Natural killer cell treated with Interleukin-12 subunit alpha and Interleukin-12 subunit beta and Interleukin-15 and Interleukin-18, amount 100 ng/mL, for 72 hours (primary cell): ENCODE measurements at regions not wholly inside any gene's neighbourhood (a gene's known extent, or its start where the extent isn't known, plus 50 kb on each side); places are given as distances from the start of the nearest gene placed in this dataset.

Source experiments
- ATAC-seq, 2 donors: fragments of 150-1000 bp; cut with Tn5 transposase in 1 of 2; sonication (Bioruptor Pico), chemical (Tn5 transposase) in 1 of 2; 2 replicates each; pipeline ENCODE4 v1.10.0; 2021
- DNase-seq: peaks from one replicate; pipeline ENCODE4 v3.0.0; 2022; ENCODE audit warnings: low spot score
- H3K27ac Mint-ChIP-seq, 2 donors: 1 replicate in 1 of 2; 2 replicates in 1 of 2; pipeline ENCODE4 v1.8.0; 2022; ENCODE audit warnings: mixed read lengths in 2 of 2, mild to moderate bottlenecking in 1 of 2, moderate library complexity in 1 of 2
- H3K27me3 Mint-ChIP-seq, 2 donors: 1 replicate in 1 of 2; 2 replicates in 1 of 2; pipeline ENCODE4 v1.8.0; 2022; ENCODE audit warnings: mixed read lengths in 2 of 2
- H3K36me3 Mint-ChIP-seq: one replicate; pipeline ENCODE4 v1.8.0; 2022; ENCODE audit warnings: mixed read lengths
- H3K4me1 Mint-ChIP-seq, 2 donors: 1 replicate in 1 of 2; 2 replicates in 1 of 2; pipeline ENCODE4 v1.8.0; 2022; ENCODE audit warnings: low read depth in 2 of 2, mixed read lengths in 2 of 2, mild to moderate bottlenecking in 1 of 2
- H3K4me3 Mint-ChIP-seq: one replicate; pipeline ENCODE4 v1.8.0; 2022; ENCODE audit warnings: mixed read lengths
- H3K9me3 Mint-ChIP-seq: 2 replicates; pipeline ENCODE4 v1.8.0; 2022; ENCODE audit warnings: mixed read lengths

DNA sequence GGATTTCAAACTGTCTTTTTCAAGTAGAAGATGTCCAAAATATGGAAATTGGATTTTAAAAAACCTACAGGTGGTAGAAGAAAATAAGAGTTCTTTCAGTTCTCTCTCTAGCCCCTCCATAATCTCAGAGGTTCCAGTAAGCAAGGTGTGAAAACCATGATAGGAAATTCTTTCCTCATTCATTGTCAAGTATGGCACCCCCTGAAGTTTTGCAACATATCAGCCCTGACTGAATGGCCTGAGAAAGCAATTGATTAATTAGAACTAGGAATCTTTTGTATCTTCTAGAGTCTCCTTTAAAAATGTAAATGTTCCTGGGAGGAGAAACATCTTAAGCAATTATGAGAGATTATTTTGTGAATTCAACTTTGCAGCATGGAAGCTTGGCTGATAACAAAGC is 198.7 kb upstream of the STXBP5 start:
- no peak overlapping the region for H3K27ac Mint-ChIP-seq
- peaks cover 11% of the 10 kb centered on the region for H3K36me3 Mint-ChIP-seq
- H3K27me3 Mint-ChIP-seq = peaks cover 0 to 9% of the 10 kb centered on the region in 2 donors
- no peaks in the 10 kb centered on the region for H3K9me3 Mint-ChIP-seq
- no peaks in the 10 kb centered on the region for H3K4me1 Mint-ChIP-seq
- no peak for ATAC-seq
- DNase-seq = no peak
- no peak overlapping the region for H3K4me3 Mint-ChIP-seq

DNA sequence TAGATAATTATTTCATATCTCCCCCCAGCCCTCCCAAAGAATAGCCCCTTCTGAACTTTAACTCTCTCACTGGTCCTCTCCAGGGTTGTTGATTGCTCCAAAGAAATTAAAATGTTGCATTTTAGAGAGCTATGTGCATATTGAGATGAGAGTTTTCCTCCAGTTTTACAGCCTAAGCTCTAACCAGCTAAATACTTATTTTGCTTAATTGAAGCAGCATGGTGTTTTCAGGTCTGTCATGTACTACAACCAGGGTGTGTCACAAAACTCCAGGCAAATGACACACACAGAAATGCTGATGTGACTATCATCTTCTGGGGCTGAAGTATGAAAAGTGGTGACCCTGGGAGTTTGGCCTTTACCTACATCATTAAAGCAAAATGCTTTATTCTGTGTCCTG is 196.8 kb upstream of the STXBP5 start:
- ATAC-seq = no peak
- H3K27ac Mint-ChIP-seq = no peak overlapping the region
- no peaks in the 10 kb centered on the region for H3K4me1 Mint-ChIP-seq
- H3K36me3 Mint-ChIP-seq = peaks cover 11% of the 10 kb centered on the region
- no peak overlapping the region for H3K4me3 Mint-ChIP-seq
- peaks cover 0 to 9% of the 10 kb centered on the region in 2 donors for H3K27me3 Mint-ChIP-seq
- H3K9me3 Mint-ChIP-seq = peaks cover 3% of the 10 kb centered on the region
- DNase-seq = no peak

DNA sequence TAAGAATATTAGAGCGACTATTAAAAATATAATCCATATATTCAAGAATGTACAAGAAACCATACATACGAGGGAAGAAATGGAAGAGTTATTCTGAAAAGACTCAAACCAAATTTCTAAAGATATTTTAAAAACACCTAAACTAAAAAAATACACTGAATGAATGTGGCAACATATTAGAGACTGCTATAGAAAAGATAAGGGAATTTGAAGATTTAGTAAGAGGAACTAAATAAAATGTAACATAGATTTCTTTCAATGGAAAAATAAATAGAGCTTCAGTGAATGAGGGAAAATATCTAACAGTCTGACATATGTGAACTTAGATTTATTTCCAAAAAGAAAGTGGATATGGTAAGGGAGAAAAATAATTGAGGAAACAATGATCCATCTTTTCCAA is 194.9 kb upstream of the STXBP5 start:
- DNase-seq (no peak), ATAC-seq (no peak)
- Mint-ChIP-seq H3K27ac (no peak overlapping the region), H3K4me3 (no peak overlapping the region), H3K9me3 (peaks cover 3% of the 10 kb centered on the region), H3K27me3 (peaks cover 0 to 9% of the 10 kb centered on the region in 2 donors), H3K4me1 (no peaks in the 10 kb centered on the region), H3K36me3 (peaks cover 11% of the 10 kb centered on the region)

DNA sequence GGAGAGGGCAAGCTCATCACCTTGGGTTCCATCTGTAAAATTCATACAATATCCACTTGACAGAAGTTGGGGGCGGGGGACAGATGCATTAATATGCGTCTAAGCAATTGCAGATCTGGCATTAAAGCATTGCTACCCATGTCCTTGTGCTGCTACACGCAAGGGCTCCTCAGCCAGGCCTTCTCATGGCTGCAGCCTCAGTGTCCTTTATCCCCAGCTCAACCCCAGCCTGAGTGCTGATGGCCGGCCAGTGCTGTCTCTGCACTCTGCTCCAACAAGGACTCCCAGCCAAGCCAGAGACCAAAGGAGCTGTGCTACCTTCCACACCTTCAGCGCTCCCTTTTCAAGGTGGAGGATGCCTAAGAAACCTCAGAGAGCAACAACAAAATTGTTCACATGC is 188.5 kb upstream of the STXBP5 start:
- Mint-ChIP-seq H3K27me3 (no peaks in the 10 kb centered on the region), H3K4me1 (no peaks in the 10 kb centered on the region), H3K4me3 (no peak overlapping the region), H3K27ac (no peak overlapping the region), H3K36me3 (no peaks in the 10 kb centered on the region), H3K9me3 (peaks cover 7% of the 10 kb centered on the region)
- no peak for DNase-seq
- ATAC-seq = no peak

DNA sequence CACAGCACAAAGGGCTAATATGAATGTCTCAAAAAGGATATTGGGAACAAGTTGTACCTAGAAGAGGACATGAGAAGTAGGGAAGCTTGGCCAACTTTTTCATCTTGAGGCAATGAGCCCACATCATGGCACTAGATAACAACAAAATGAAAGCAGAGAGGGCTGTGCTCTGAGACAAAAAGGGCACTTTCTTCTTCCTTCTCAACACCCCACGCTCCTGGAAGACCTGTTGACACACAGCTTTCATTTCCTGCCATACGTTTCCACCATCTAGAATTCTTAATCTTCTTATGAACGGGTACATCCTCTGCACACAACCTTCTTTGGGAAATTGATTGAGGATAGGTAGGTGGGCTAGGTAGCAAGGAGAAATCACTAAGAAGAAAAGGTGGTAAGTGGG is 187.8 kb upstream of the STXBP5 start:
- no peak for DNase-seq
- H3K27ac Mint-ChIP-seq = no peak overlapping the region
- no peak for ATAC-seq
- no peaks in the 10 kb centered on the region for H3K27me3 Mint-ChIP-seq
- no peaks in the 10 kb centered on the region for H3K4me1 Mint-ChIP-seq
- no peak overlapping the region for H3K4me3 Mint-ChIP-seq
- H3K36me3 Mint-ChIP-seq = no peaks in the 10 kb centered on the region
- H3K9me3 Mint-ChIP-seq = peaks cover 7% of the 10 kb centered on the region

DNA sequence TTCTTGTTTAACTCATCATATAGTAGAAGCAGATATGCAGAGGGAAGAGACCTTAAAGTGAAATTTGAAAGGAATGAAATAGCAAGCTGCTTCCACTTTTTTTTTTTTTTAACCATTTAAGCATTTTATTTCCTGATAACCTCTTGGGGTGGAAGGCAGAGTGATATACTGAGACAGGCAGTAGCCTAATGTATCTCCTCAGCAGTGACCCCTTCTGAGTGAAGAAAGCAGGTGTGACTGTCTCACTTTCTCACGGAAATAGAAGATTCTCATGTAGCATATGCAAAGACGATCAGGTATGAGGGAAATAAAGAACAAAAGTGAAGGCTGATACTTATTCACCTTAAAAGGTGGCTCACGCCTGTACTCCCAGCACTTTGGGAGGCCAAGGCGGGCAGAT is 187.1 kb upstream of the STXBP5 start:
- Mint-ChIP-seq H3K36me3 (no peaks in the 10 kb centered on the region), H3K27ac (no peak overlapping the region), H3K27me3 (no peaks in the 10 kb centered on the region), H3K4me3 (no peak overlapping the region), H3K4me1 (no peaks in the 10 kb centered on the region), H3K9me3 (peaks cover 6% of the 10 kb centered on the region)
- no peak for DNase-seq
- no peak for ATAC-seq

DNA sequence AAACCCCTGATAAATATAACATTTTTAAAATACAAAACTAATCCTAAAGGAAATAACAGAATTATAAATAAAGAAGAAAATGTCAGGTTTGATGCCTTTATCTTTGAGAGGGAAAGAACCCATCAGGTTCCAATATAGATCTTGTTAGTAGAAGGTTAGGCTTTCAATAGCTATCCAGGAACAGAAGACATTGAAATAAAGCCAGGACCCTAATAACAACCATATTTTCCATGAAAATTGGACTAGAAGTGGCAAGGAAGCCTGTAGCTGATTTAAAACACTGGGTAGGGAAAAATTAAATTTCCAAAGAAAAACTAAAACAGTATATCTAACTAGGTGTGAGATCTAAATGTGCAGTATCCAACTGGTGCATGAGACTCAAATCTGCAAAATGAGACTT is 185.2 kb upstream of the STXBP5 start:
- peaks cover 4% of the 10 kb centered on the region for H3K9me3 Mint-ChIP-seq
- DNase-seq = no peak
- H3K36me3 Mint-ChIP-seq = no peaks in the 10 kb centered on the region
- H3K27me3 Mint-ChIP-seq = no peaks in the 10 kb centered on the region
- no peak for ATAC-seq
- H3K4me3 Mint-ChIP-seq = no peak overlapping the region
- no peak overlapping the region for H3K27ac Mint-ChIP-seq
- no peaks in the 10 kb centered on the region for H3K4me1 Mint-ChIP-seq

DNA sequence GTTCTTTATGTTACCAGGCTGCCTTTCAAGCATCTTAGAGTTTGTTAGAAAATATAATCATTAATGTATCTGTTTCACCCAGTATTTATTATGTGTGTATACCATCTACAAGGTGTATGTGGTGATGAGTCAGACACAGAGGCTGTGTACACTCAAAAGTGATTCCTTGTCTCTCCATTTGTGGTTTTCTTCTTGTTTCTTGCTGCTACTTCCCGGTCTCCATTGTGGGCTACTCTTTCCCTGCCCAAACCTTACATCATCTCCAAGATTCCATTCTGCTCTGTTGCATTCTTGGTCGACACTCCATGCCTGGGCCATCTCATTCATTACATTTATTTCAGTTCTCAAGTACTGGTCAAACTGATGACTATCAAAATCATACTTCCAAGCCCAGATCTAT is 182.2 kb upstream of the STXBP5 start:
- Mint-ChIP-seq H3K27ac (no peak overlapping the region), H3K27me3 (peaks cover 0 to 7% of the 10 kb centered on the region in 2 donors), H3K4me3 (no peak overlapping the region), H3K4me1 (no peaks in the 10 kb centered on the region), H3K9me3 (peaks cover 4% of the 10 kb centered on the region), H3K36me3 (no peaks in the 10 kb centered on the region)
- DNase-seq (no peak), ATAC-seq (no peak)

DNA sequence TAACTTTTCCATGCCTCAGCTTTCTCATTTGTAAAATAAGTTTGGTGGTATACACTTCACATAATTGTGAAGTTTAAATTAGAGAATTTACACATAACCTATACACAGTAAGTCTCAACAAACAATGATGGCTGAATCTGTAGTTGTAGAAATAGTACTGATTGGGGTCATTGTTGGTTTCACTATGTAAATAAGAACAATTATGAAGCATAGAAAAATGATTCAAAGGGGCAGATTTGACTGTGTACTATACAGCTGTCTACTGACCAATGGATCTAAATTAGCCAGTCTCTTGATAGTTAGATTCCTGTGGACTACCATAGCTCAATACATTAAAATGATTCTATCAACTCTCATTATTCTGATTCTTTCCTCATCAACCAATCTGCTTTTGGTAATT is 181.1 kb upstream of the STXBP5 start:
- peaks cover 2% of the 10 kb centered on the region for H3K9me3 Mint-ChIP-seq

DNA sequence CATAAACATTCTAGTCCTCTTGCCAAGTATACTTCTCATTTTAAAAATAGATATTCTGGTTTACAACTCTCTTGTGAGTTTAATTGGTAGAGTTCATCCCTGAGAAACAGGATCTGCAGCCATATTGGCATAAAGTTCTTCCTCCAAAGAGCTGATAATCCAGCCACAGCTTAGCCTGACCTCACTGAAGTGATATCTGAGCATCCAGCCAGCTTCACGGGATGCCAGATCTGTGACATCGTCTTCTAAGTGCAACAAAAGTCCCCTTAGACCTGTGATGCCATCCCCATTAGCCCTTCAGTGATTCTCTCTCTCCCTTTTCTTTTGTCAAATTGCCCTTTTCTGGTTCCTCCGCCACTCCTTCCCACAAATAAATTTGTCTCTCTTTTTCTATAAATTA is 180.6 kb upstream of the STXBP5 start:
- DNase-seq (no peak), ATAC-seq (no peak)
- peaks cover 0 to 7% of the 10 kb centered on the region in 2 donors for H3K27me3 Mint-ChIP-seq
- no peak overlapping the region for H3K4me3 Mint-ChIP-seq
- H3K27ac Mint-ChIP-seq = no peak overlapping the region
- H3K9me3 Mint-ChIP-seq = no peaks in the 10 kb centered on the region
- H3K4me1 Mint-ChIP-seq = no peaks in the 10 kb centered on the region
- H3K36me3 Mint-ChIP-seq = no peaks in the 10 kb centered on the region

More for the DNA sequence above, 181.1 kb upstream of the STXBP5 start:
- Mint-ChIP-seq H3K4me3 (no peak overlapping the region), H3K36me3 (no peaks in the 10 kb centered on the region), H3K4me1 (no peaks in the 10 kb centered on the region), H3K27me3 (peaks cover 0 to 7% of the 10 kb centered on the region in 2 donors), H3K27ac (no peak overlapping the region)
- DNase-seq (no peak), ATAC-seq (no peak)

DNA sequence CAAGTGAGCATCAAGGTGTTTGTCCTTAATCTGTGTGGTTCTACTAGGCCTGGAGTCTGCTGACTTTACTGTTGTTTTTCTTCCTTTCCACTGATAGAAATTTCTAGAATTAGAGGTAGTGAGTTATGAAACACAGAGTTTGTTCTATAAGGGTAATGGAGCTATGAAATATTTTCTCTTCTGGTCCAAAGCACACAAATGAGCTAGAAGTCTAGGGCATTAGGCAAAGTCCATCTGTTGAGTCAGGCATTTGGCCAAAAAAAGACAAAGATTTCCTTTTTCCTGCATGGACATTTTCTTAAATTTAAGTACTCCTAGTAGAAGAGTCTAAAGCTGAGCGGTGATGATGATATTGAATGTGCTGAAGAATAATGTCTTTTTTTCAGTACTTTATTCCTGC is 174.3 kb upstream of the STXBP5 start:
- DNase-seq (no peak), ATAC-seq (no peak)
- Mint-ChIP-seq H3K27me3 (peaks cover 0 to 14% of the 10 kb centered on the region in 2 donors), H3K9me3 (no peaks in the 10 kb centered on the region), H3K4me1 (no peaks in the 10 kb centered on the region), H3K4me3 (no peak overlapping the region), H3K27ac (no peak overlapping the region), H3K36me3 (no peaks in the 10 kb centered on the region)

DNA sequence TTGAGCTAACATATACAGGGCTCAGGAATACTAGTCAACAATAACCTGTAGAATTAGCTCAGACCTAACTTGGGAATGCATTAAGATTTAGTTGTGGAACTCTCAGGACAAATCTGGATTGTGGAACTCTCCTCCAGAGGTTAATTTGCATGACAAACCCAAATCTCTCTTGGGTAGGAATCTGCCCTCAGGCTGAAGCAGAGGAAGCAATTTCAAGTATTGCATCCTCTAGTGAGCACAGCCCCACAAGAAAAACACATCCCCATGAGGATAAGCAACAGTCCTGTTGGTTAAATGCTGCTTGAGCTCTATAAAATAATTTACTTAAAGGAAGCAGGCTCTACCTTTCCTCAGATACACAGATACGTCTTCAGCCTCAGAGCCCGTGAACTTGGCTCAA is 170.9 kb upstream of the STXBP5 start:
- no peak overlapping the region for H3K4me3 Mint-ChIP-seq
- DNase-seq (no peak), ATAC-seq (no peak)
- H3K9me3 Mint-ChIP-seq = no peaks in the 10 kb centered on the region
- H3K36me3 Mint-ChIP-seq = no peaks in the 10 kb centered on the region
- H3K4me1 Mint-ChIP-seq = no peaks in the 10 kb centered on the region
- H3K27me3 Mint-ChIP-seq = peaks cover 0 to 7% of the 10 kb centered on the region in 2 donors
- no peak overlapping the region for H3K27ac Mint-ChIP-seq

DNA sequence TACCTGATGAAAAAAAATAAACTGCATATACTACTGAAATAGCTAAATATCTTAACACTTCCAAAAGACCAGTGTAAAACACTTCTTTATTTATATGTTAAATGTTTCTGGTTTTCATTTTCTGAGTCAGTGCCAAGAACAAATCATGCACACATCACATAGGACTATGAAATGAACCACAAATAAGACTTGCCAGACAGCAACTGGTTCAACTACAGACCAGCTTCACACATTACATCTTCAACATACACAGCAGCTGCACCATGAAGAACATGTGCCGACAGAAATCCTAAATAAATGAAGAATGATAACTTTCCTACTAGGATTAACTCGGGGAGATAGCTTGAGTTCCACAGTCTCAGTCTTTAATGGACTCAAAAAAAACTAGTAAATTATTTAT is 168.3 kb upstream of the STXBP5 start:
- Mint-ChIP-seq H3K36me3 (no peaks in the 10 kb centered on the region), H3K27ac (no peak overlapping the region), H3K27me3 (peaks cover 0 to 7% of the 10 kb centered on the region in 2 donors), H3K9me3 (peaks cover 3% of the 10 kb centered on the region), H3K4me1 (no peaks in the 10 kb centered on the region), H3K4me3 (no peak overlapping the region)
- DNase-seq (no peak), ATAC-seq (no peak)

DNA sequence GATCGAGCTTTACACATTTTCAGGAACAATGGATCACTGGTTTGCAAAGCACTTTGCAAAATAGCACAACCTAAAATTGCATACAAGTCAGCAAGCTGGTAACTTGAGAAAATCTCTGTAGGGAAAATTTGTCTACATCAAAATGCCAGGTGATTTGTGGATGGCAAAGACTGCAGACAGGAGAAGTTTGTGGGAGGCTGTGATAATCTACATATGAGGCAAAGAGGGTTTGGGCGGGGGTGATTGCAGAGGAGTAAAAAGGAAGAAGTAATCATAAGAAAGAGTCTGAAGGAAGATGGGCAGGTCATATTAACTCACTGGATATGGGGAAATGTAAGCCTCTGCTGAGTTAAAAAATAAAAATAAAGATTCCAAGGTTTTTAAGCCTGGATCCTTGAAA is 166.3 kb upstream of the STXBP5 start:
- no peak overlapping the region for H3K27ac Mint-ChIP-seq
- ATAC-seq (no peak), DNase-seq (no peak)
- H3K4me3 Mint-ChIP-seq = no peak overlapping the region
- H3K27me3 Mint-ChIP-seq = peaks cover 2 to 10% of the 10 kb centered on the region in 2 donors
- peaks cover 6% of the 10 kb centered on the region for H3K9me3 Mint-ChIP-seq
- no peaks in the 10 kb centered on the region for H3K4me1 Mint-ChIP-seq
- H3K36me3 Mint-ChIP-seq = no peaks in the 10 kb centered on the region

DNA sequence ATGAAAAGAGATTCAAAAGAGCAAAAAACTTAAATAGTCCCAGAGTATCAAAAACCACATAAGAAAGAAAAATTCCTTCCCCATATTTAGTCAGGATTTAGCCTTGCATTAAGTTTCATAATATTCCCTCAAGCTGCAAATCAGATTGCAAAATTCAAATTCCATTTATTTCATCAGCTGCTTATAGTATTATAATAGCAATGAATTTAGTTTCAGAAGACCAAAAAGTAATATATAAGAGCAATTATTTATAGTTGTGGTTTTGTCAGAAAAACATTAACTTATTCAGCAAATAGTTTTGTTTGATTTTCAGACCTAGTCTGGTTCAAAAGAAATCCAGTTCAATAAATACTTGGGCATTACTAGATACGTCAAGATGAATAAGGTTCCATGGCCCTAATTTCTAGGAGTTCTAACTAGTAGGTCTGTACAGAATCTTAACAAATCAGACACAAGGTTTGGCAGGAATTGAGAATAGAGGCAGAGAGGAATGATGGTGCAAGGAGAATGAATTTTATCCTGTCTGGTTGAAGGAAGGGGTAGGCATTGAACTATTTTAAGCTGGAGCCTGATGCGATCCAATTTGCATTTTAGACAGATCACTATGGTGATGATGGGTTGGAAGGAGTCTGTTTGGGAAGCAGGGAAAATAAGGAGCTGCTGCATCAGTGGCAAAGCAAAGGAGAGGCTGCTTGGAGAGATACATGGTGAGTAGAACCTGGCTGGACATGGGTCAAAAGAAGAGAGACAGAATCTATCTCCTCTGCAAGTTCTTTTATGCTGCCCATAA is 163.9 kb upstream of the STXBP5 start:
- H3K4me3 Mint-ChIP-seq = no peak overlapping the region
- H3K4me1 Mint-ChIP-seq = no peaks in the 10 kb centered on the region
- peaks cover 13% of the 10 kb centered on the region for H3K9me3 Mint-ChIP-seq
- peaks cover 5% of the 10 kb centered on the region for H3K36me3 Mint-ChIP-seq
- no peak for DNase-seq
- H3K27ac Mint-ChIP-seq = no peak overlapping the region
- peaks cover 2 to 7% of the 10 kb centered on the region in 2 donors for H3K27me3 Mint-ChIP-seq
- ATAC-seq = no peak
